Large intestine (tissue), 3 donors: ENCODE measurements at regions not wholly inside any gene's neighbourhood (a gene's known extent, or its start where the extent isn't known, plus 50 kb on each side); places are given as distances from the start of the nearest gene placed in this dataset.
"Not testable (repeated sequence)": the region's sequence is repeated elsewhere in the genome, so short reads cannot be mapped to it uniquely, and the experiment has no call there.

Experiments
- DNase-seq, 2 donors: peaks; one replicate each; pipeline versions ENCODE4 v3.0.0 to v3.0.0-alpha.2; 2013
- H3K27ac ChIP-seq: one replicate; pipeline ENCODE4 v1.5.1; 2013; ENCODE audit warnings: low read length
- H3K27me3 ChIP-seq: 2 replicates; pipeline ENCODE4 v1.6.1; 2013; ENCODE audit warnings: low read length; ENCODE audit not compliant: control insufficient read depth, insufficient read depth
- H3K36me3 ChIP-seq: 2 replicates; pipeline ENCODE4 v1.6.1; 2013; ENCODE audit warnings: low read length; ENCODE audit not compliant: control insufficient read depth, insufficient read depth
- H3K4me1 ChIP-seq: one replicate; pipeline ENCODE4 v1.6.1; 2013; ENCODE audit warnings: low read length; ENCODE audit not compliant: control insufficient read depth, insufficient read depth
- H3K4me3 ChIP-seq: one replicate; pipeline ENCODE4 v1.5.1; 2013; ENCODE audit warnings: low read length
- H3K9me3 ChIP-seq: one replicate; pipeline ENCODE4 v1.6.1; 2013; ENCODE audit warnings: mild to moderate bottlenecking, low read depth, low read length, moderate library complexity; ENCODE audit not compliant: control insufficient read depth
- WGBS: methylation state at CpG from one replicate; pipeline ENCODE4 v1.1.5; 2013; ENCODE audit warnings: low lambda C conversion rate; ENCODE audit not compliant: insufficient coverage; 5-methylcytosine and 5-hydroxymethylcytosine counted together

DNA sequence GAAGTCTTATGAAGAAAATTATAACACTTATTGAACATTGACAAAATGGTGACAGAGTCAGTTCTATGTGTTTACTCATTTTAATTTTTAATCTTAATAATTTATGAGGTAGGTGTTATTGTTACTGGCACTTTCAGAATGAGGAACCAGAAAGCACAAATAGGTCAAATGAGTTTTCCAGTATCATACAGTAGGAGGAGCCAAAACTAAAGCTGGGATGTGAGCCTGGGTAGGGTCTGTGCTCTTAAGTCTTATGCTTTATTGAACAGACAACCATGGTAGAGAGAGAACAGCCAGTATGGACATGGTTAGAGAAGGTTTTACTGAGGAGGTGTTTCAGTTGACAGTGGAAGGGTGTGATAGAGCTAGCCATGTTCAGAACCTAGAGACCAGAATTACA, 775.7 kb downstream of the TMTC2 start:
- Histone ChIP-seq H3K4me1 (no peaks in the 10 kb centered on the region), H3K9me3 (no peaks in the 10 kb centered on the region), H3K27ac (no peak overlapping the region), H3K27me3 (no peaks in the 10 kb centered on the region), H3K4me3 (no peak overlapping the region), H3K36me3 (no peaks in the 10 kb centered on the region)
- DNase-seq = no peak

DNA sequence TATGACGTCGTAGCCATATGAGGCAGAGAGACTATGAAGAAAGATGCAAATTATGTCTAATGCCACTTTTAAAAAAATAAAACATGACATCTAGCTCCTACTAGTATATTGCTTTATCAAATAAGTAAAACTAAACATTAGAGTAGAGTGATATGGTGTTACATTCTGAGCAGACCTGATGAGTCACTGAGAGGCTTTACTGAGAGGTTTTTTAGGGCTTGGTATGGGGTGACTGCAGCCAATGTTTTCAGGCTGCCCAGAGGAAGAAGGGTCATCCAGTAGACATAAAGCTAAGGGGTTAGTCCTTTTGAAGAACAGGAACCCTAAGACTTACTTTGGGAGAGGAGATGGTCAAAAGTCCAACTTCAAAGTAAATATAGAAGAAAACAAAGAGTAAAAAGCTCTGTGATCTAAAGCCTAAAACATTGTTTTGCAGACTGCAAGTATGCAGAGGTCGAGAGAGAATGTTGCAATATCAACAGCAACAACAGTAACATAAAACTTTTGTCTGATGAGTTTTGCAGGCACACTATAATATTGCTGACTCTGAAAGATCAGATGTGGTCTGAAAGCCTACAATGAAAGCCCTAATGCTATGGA, 774.7 kb downstream of the TMTC2 start:
- H3K4me1 ChIP-seq = no peaks in the 10 kb centered on the region
- no peak for DNase-seq
- H3K9me3 ChIP-seq = no peaks in the 10 kb centered on the region
- WGBS = 80% methylated on average over 2 of the region's 3 CpGs
- no peaks in the 10 kb centered on the region for H3K36me3 ChIP-seq
- H3K27ac ChIP-seq = no peak overlapping the region
- H3K27me3 ChIP-seq = no peaks in the 10 kb centered on the region
- no peak overlapping the region for H3K4me3 ChIP-seq

- no peak for DNase-seq
- H3K27me3 ChIP-seq = no peaks in the 10 kb centered on the region
- no peaks in the 10 kb centered on the region for H3K36me3 ChIP-seq
- H3K27ac ChIP-seq = no peak overlapping the region
- H3K4me1 ChIP-seq = no peaks in the 10 kb centered on the region
- no peak overlapping the region for H3K4me3 ChIP-seq
- no peaks in the 10 kb centered on the region for H3K9me3 ChIP-seq
- 100% methylated on average over 2 of the region's 2 CpGs for WGBS
These were observed 764.5 kb downstream of the TMTC2 start for GRCh38 chr12:83451189-83451588.

- no peaks in the 10 kb centered on the region for H3K27me3 ChIP-seq
- no peak overlapping the region for H3K4me3 ChIP-seq
- whole genome bisulfite sequencing = 75% methylated on average over 1 of the region's 1 CpG
- no peak overlapping the region for H3K27ac ChIP-seq
- no peak for DNase-seq
- H3K9me3 ChIP-seq = no peaks in the 10 kb centered on the region
- no peaks in the 10 kb centered on the region for H3K36me3 ChIP-seq
- no peaks in the 10 kb centered on the region for H3K4me1 ChIP-seq
These were observed 747.9 kb downstream of the TMTC2 start for GRCh38 chr12:83434600-83434999.

- H3K27me3 ChIP-seq = no peaks in the 10 kb centered on the region
- no peak for DNase-seq
- no peaks in the 10 kb centered on the region for H3K4me1 ChIP-seq
- no peak overlapping the region for H3K4me3 ChIP-seq
- H3K36me3 ChIP-seq = no peaks in the 10 kb centered on the region
- H3K9me3 ChIP-seq = no peaks in the 10 kb centered on the region
- WGBS = no CpG with 5 or more reads among the region's 3 CpGs
- H3K27ac ChIP-seq = no peak overlapping the region
These were observed 745.5 kb downstream of the TMTC2 start for GRCh38 chr12:83432176-83432719.

- H3K27ac ChIP-seq, H3K27me3 ChIP-seq, DNase-seq, H3K36me3 ChIP-seq, H3K9me3 ChIP-seq, H3K4me3 ChIP-seq, H3K4me1 ChIP-seq: not testable (repeated sequence)
- WGBS = 100% methylated on average over 1 of the region's 2 CpGs
These were observed 741.0 kb downstream of the TMTC2 start for GRCh38 chr12:83427586-83428136.

DNA sequence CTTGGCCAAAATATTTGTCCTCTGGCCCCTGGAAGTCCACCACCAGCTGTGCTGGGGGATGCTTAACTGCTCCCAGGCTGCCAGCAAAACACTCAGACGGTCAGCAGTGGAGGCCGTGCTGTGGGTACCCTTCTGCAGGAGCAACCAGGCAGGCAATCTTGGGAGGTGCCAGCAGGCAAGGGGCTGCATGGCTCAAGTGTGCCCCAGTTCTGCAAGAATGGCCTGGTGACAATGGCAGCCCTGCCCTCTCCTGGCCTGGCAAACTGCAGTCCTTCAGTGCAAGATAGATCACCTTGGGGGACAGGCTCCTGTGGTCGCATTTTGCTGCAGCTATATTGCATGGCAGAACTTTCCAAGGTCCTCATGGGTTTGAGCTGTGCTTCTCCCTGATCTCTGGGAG, 728.3 kb downstream of the TMTC2 start:
- Histone ChIP-seq H3K27me3 (no peaks in the 10 kb centered on the region), H3K36me3 (no peaks in the 10 kb centered on the region), H3K4me3 (no peak overlapping the region), H3K4me1 (no peaks in the 10 kb centered on the region), H3K9me3 (no peaks in the 10 kb centered on the region), H3K27ac (no peak overlapping the region)
- DNase-seq = no peak
- WGBS = no CpG with 5 or more reads among the region's 3 CpGs

- no peak overlapping the region for H3K27ac ChIP-seq
- no peak overlapping the region for H3K4me3 ChIP-seq
- H3K9me3 ChIP-seq = no peaks in the 10 kb centered on the region
- H3K36me3 ChIP-seq = no peaks in the 10 kb centered on the region
- no peaks in the 10 kb centered on the region for H3K27me3 ChIP-seq
- no peaks in the 10 kb centered on the region for H3K4me1 ChIP-seq
- no peak for DNase-seq
- whole genome bisulfite sequencing = 100% methylated on average over 1 of the region's 2 CpGs
These were observed 722.1 kb downstream of the TMTC2 start for GRCh38 chr12:83408851-83409250.

DNA sequence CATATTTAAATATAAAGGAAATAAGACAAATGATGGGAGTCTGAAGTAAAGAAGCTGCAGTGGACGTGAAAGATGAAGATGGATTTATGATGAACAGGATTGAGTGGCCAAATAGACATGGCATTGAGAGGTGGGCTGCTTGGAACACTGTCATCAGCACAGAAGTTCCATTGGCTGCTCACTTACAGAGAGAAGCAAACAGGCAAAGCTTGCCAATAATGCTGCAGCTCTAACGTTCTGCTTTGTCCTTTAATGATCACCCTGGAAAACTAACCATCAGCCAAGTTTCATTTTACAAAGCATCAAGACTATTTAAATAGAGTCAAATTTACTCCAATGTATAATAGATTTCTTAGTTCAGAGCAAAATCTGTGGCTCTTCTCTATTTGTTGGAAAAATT, 721.4 kb downstream of the TMTC2 start:
- H3K4me3 ChIP-seq = no peak overlapping the region
- DNase-seq = no peak
- 50% methylated on average over 1 of the region's 2 CpGs for WGBS
- H3K27me3 ChIP-seq = no peaks in the 10 kb centered on the region
- H3K27ac ChIP-seq = no peak overlapping the region
- no peaks in the 10 kb centered on the region for H3K9me3 ChIP-seq
- H3K36me3 ChIP-seq = no peaks in the 10 kb centered on the region
- H3K4me1 ChIP-seq = no peaks in the 10 kb centered on the region

DNA sequence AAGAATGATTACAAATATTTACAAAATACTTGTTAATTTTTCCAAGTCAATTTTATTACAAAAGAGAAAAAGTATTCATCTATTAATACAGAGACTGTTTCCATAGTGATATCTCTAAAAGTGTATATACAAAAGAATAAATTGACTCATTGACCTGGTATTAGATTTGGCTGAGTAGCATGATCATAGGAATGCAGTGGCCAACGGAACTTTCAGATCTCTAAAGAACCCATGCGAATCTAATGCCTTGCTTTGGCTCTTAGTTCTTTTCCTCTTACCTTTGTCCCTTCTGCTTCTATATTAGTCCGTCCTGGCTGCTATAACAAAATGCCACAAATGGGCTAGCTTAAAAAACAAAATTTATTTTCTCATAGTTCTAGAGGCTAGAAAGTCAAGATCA, 717.8 kb downstream of the TMTC2 start:
- DNase-seq = no peak
- H3K27ac ChIP-seq = no peak overlapping the region
- no peak overlapping the region for H3K4me3 ChIP-seq
- no peaks in the 10 kb centered on the region for H3K9me3 ChIP-seq
- H3K27me3 ChIP-seq = no peaks in the 10 kb centered on the region
- H3K36me3 ChIP-seq = no peaks in the 10 kb centered on the region
- 100% methylated on average over 1 of the region's 3 CpGs for WGBS
- no peaks in the 10 kb centered on the region for H3K4me1 ChIP-seq

DNA sequence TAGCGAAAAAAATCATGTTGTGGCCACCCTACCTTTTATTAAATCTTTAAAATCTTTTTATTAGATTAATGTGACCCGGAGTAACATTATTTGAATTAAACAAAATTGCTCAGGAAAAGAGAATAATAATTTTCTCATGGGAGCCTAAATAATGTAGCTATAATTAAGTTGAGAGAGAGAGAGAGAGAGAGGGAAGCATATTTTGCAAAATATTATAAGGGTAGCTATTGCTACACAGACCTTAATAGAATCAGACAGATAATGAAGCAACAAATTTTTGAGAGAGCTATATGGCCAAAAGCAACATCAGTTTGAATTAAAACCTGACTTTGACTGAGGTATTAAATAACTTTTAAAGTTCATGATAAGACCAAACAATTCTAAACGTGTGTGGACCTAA, 703.5 kb downstream of the TMTC2 start:
- Histone ChIP-seq H3K27ac (no peak overlapping the region), H3K9me3 (no peaks in the 10 kb centered on the region), H3K27me3 (no peaks in the 10 kb centered on the region), H3K4me1 (no peaks in the 10 kb centered on the region), H3K4me3 (no peak overlapping the region), H3K36me3 (no peaks in the 10 kb centered on the region)
- WGBS = 93% methylated on average over 3 of the region's 3 CpGs
- no peak for DNase-seq
